ENCODE measurements at regions not wholly inside any gene's neighbourhood (a gene's known extent, or its start where the extent isn't known, plus 50 kb on each side); places are given as distances from the start of the nearest gene placed in this dataset.

GRCh38 chr2:8627019-8627691, 54.7 kb upstream of the ID2 start:
- Mint-ChIP-seq H3K27me3 (ENCODE audit: low read depth) (peaks cover 10% of the 10 kb centered on the region), H3K4me1 (ENCODE audit: low read depth) (no peaks in the 10 kb centered on the region), H3K4me3 (no peak overlapping the region), H3K9me3 (no peaks in the 10 kb centered on the region), H3K36me3 (ENCODE audit: low read depth) (no peaks in the 10 kb centered on the region), H3K27ac (no peak overlapping the region)

- Mint-ChIP-seq H3K27me3 (ENCODE audit: low read depth) (peaks cover 7% of the 10 kb centered on the region), H3K4me1 (ENCODE audit: low read depth) (no peaks in the 10 kb centered on the region), H3K9me3 (no peaks in the 10 kb centered on the region), H3K36me3 (ENCODE audit: low read depth) (no peaks in the 10 kb centered on the region), H3K27ac (no peak overlapping the region), H3K4me3 (no peak overlapping the region)
Measured at GRCh38 chr2:8627692-8628085, 54.2 kb upstream of the ID2 start.

- no peaks in the 10 kb centered on the region for H3K4me1 Mint-ChIP-seq (ENCODE audit: low read depth)
- H3K27ac Mint-ChIP-seq, result no peak overlapping the region
- no peaks in the 10 kb centered on the region for H3K9me3 Mint-ChIP-seq
- H3K27me3 Mint-ChIP-seq (ENCODE audit: low read depth), result peaks cover under 1% of the 10 kb centered on the region
- H3K4me3 Mint-ChIP-seq, result no peak overlapping the region
- no peaks in the 10 kb centered on the region for H3K36me3 Mint-ChIP-seq (ENCODE audit: low read depth)
Measured at GRCh38 chr2:8628179-8628865, 53.5 kb upstream of the ID2 start.

- no peaks in the 10 kb centered on the region for H3K9me3 Mint-ChIP-seq
- H3K4me3 Mint-ChIP-seq, result no peak overlapping the region
- H3K36me3 Mint-ChIP-seq (ENCODE audit: low read depth), result no peaks in the 10 kb centered on the region
- H3K27ac Mint-ChIP-seq, result no peak overlapping the region
- H3K4me1 Mint-ChIP-seq (ENCODE audit: low read depth), result no peaks in the 10 kb centered on the region
- H3K27me3 Mint-ChIP-seq (ENCODE audit: low read depth), result no peaks in the 10 kb centered on the region
Measured at GRCh38 chr2:8628866-8629209, 53.0 kb upstream of the ID2 start.

GRCh38 chr2:8629402-8629801, 52.5 kb upstream of the ID2 start:
- no peaks in the 10 kb centered on the region for H3K36me3 Mint-ChIP-seq (ENCODE audit: low read depth)
- no peaks in the 10 kb centered on the region for H3K4me1 Mint-ChIP-seq (ENCODE audit: low read depth)
- H3K27ac Mint-ChIP-seq, result no peak overlapping the region
- no peaks in the 10 kb centered on the region for H3K27me3 Mint-ChIP-seq (ENCODE audit: low read depth)
- H3K4me3 Mint-ChIP-seq, result no peak overlapping the region
- no peaks in the 10 kb centered on the region for H3K9me3 Mint-ChIP-seq

- no peak overlapping the region for H3K27ac Mint-ChIP-seq
- H3K36me3 Mint-ChIP-seq (ENCODE audit: low read depth), result no peaks in the 10 kb centered on the region
- no peaks in the 10 kb centered on the region for H3K9me3 Mint-ChIP-seq
- no peaks in the 10 kb centered on the region for H3K27me3 Mint-ChIP-seq (ENCODE audit: low read depth)
- no peaks in the 10 kb centered on the region for H3K4me1 Mint-ChIP-seq (ENCODE audit: low read depth)
- H3K4me3 Mint-ChIP-seq, result no peak overlapping the region
Measured at GRCh38 chr2:8630676-8631464, 51.0 kb upstream of the ID2 start.

- no peak overlapping the region for H3K4me3 Mint-ChIP-seq
- H3K36me3 Mint-ChIP-seq (ENCODE audit: low read depth), result no peaks in the 10 kb centered on the region
- peaks cover under 1% of the 10 kb centered on the region for H3K27me3 Mint-ChIP-seq (ENCODE audit: low read depth)
- no peak overlapping the region for H3K27ac Mint-ChIP-seq
- H3K9me3 Mint-ChIP-seq, result no peaks in the 10 kb centered on the region
- no peaks in the 10 kb centered on the region for H3K4me1 Mint-ChIP-seq (ENCODE audit: low read depth)
Measured at GRCh38 chr2:8631465-8632005, 50.3 kb upstream of the ID2 start.
